Astrocyte of the spinal cord (primary cell): ENCODE measurements at regions not wholly inside any gene's neighbourhood (a gene's known extent, or its start where the extent isn't known, plus 50 kb on each side); places are given as distances from the start of the nearest gene placed in this dataset.

ENCODE experiments used
- DNase-seq: peaks from one replicate; pipeline ENCODE4 v3.0.0; 2011; ENCODE audit warnings: low read depth, low spot score
- H3K4me3 ChIP-seq: 2 replicates; pipeline ENCODE4 v1.5.1; 2011; ENCODE audit warnings: low read depth, mild to moderate bottlenecking, low read length, moderate library complexity
- in situ Hi-C: cut with HindIII; loops from 2 replicates; pipeline ENCODE4 v1.10.0; 2017; ENCODE audit warnings: low sequenced_read_pairs
- TF ChIP-seq, protein P1 (sequence below): IDR thresholded peaks from 2 replicates; pipeline ENCODE4 v1.5.1; 2012; ENCODE audit warnings: low read depth, mild to moderate bottlenecking, low read length, inconsistent platforms

DNA sequence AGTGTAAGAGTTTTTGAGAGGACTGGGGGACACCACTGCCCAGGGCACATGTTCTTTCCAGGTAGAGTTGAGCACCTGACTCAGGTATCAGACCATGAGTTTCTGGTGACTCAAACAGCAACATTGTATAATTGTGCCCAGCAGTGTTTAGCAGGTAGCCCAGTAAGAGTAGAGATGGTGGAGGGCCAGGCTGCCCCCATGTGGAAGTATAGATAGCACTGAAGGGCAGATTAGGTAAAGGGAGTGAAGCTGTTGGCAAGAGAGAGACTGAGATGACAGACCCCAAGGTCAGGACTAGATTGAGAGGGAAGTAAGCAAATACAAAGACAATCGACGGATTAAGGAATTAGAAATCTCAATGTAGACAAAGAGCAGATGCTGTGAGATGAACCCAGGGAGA, 74.6 kb downstream of the TRIM42 start:
- DNase-seq: no peak
- TF ChIP-seq, protein P1, sequence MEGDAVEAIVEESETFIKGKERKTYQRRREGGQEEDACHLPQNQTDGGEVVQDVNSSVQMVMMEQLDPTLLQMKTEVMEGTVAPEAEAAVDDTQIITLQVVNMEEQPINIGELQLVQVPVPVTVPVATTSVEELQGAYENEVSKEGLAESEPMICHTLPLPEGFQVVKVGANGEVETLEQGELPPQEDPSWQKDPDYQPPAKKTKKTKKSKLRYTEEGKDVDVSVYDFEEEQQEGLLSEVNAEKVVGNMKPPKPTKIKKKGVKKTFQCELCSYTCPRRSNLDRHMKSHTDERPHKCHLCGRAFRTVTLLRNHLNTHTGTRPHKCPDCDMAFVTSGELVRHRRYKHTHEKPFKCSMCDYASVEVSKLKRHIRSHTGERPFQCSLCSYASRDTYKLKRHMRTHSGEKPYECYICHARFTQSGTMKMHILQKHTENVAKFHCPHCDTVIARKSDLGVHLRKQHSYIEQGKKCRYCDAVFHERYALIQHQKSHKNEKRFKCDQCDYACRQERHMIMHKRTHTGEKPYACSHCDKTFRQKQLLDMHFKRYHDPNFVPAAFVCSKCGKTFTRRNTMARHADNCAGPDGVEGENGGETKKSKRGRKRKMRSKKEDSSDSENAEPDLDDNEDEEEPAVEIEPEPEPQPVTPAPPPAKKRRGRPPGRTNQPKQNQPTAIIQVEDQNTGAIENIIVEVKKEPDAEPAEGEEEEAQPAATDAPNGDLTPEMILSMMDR: no peak
- in situ Hi-C loops: no loop called here
- H3K4me3 ChIP-seq: no peak overlapping the region

DNA sequence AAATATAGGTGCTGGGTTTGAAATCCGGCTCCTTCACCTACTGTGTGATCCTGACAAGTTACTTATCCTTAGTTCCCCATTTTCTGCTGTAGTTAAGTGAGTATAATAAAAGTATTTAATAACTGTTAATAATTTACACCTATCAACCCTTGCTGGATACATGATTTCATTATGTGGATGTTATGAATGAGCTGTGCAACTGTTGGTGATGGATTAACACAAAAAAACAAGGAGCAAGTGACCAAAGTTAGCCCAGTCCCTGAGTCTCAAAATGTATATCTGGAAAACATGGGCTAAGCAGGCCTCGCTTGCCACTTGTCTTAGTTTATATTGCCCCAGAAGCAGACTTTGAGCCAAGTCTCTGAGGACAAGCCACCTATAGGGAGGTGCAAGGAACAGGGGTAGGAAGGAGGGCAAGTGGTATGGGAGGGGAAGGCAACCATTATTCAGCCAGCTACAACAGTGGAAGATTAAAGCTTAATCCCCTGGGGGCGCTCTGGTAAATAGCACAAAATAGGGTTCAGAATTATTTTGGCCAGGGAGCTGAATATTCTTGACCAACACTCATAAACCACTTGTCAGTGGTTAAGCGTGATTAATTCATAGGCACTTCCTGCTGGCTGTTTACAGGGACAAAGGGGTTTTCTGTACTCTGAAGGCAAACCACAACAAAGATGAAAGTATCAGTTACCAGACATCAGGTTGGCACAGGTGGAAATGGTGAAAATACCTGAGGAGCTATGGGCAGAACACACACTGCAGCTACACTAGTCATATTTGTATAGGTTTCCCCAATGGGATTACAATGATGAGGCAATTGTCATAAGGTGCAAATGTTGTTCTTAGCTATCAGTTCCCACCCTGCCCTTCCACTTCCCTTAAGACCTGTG, 76.2 kb downstream of the TRIM42 start:
- TF ChIP-seq, protein P1: no peak
- no peak for DNase-seq
- in situ Hi-C loops: no loop called here
- no peak overlapping the region for H3K4me3 ChIP-seq

DNA sequence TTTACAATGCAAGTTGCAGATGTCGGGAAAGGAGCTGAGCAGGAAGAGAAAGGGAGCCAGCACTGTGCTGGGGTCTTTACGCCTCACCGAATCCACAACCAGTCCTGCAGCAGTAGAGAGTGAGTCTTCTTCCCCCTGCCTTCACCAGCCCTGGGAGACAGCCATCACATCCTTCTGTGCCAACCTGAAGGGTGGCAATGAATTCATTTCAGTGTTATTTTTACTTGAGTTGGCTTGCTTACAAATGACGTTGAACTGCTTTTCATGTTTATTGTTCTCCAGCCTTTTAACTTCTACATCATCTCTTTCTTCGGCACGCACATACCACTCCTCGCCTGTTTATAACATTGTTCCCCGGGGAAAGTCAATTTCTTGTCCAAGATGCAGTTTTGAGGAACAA, 77.1 kb downstream of the TRIM42 start:
- TF ChIP-seq, protein P1: no peak
- no peak for DNase-seq
- no peak overlapping the region for H3K4me3 ChIP-seq
- in situ Hi-C loops: no loop called here

DNA sequence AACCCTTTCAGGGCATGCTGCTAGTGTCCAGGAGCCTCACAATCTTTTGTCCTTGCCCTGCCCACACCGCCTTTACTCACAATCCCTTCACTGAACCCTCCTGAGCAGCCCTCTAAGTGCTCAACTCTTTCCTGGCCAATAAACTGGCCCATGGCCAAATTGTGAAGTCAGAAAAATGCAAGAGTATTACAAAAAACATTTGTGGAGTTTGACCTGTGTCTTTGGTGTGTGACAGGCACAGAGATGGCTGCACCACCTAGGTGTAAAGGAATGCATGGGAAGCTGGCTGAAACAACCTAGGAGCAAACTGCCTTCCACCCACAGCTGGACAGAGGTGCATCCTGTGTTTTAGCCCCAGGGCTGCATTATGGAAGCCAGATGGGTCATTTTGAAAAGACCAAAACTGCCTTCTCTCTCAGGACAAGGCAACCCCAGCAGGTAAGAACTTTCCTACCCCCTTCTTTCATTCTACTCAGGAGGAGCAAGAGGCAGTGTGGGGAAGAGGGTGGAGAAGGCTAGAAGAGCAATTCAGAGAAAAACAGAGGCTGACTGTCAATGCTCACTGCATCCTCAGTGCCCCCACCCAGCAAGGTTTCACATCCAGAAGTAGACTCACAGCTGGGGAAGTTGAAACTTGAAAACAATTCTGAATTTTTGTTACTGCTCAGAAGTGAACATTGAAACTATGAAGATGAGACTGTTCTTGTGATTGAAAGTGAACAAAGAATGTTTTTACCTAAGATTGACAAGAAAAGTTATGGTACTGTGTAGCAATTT, 78.6 kb downstream of the TRIM42 start:
- H3K4me3 ChIP-seq: no peak overlapping the region
- in situ Hi-C loops: no loop called here
- TF ChIP-seq, protein P1: no peak
- DNase-seq: no peak

DNA sequence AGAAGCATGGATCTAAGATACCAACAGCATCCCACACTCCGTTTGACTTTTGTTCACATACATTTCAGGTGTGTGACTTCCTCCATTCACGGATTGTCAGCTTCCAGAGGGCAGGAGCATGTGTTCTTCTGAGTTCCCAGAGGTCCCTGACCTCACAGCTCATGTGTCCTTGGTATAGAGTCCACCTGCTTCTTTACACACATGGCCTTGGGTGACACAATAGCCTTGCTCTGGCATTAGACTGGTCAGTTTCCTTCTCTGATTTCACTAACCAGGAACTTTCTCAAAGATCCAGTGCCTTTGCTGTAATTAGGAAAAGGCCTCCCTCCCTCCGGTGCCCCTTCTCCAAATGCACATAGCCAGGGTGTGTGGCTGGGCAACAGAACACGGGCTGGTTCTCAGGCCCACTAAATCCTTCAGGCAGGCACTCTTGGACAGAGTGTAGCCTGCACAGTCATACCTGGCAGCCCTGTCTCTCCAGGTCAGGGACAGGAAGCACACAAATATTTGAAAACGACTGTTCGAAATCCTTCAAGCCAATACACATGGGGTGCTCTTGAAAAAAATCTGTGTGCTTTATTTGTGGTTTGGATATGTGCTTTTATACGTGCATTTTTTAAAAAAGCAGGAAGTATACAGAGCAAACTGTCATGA, 81.1 kb downstream of the TRIM42 start:
- no peak overlapping the region for H3K4me3 ChIP-seq
- TF ChIP-seq, protein P1: no peak
- in situ Hi-C loops: no loop called here
- no peak for DNase-seq

DNA sequence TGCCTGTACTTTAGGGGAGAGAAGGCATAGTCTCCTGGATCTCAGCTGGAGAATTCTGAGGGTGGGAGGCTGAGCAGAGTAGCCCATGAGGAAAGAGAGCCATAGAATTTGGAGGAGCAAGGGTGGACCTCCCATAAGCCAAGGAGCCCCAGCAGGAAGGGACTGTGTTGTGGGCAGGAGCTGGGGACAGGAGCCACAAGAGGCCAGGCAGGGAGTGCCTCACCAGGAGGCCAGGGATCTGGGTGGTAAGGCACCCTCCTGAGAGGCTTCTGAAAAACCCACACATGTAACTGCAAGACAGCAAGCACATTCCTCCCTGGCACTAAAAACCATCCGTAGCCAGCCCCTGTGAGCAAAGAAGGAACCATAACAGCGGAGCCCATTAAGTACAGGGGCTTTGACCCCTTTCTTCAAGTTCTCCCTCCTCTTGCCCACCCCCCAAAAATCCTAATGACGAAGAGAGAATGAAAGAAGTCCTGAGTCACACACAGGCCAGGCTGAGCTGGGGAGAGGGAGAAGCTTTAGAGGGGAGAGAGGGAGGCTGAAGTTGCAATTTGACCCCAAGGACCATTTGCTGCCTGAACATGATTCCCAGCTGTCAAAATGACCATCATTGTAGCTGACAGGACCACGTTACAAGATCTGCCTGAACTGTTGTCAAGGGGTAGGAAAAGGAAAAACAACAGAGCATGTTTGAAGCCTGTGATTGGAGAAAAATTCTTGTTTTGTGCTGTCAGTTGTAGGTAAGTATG, 82.6 kb downstream of the TRIM42 start:
- no peak overlapping the region for H3K4me3 ChIP-seq
- TF ChIP-seq, protein P1: no peak
- in situ Hi-C loops: no loop called here
- no peak for DNase-seq
